Epithelial cell of proximal tubule (primary cell): ENCODE measurements at regions not wholly inside any gene's neighbourhood (a gene's known extent, or its start where the extent isn't known, plus 50 kb on each side); places are given as distances from the start of the nearest gene placed in this dataset.
"Not testable (repeated sequence)": the region's sequence is repeated elsewhere in the genome, so short reads cannot be mapped to it uniquely, and the experiment has no call there.

Experiments used
- DNase-seq: peaks from one replicate; pipeline ENCODE4 v3.0.0-alpha.2; 2011; ENCODE audit warnings: low read depth
- H3K4me3 ChIP-seq: 2 replicates; pipeline ENCODE4 v1.5.1; 2011; ENCODE audit warnings: low read depth, mild to moderate bottlenecking, low read length
- TF ChIP-seq, protein P1 (sequence below): conservative IDR thresholded peaks from 2 replicates; pipeline ENCODE4 v1.5.1; 2012; ENCODE audit warnings: low read depth, mild to moderate bottlenecking, low read length

DNA sequence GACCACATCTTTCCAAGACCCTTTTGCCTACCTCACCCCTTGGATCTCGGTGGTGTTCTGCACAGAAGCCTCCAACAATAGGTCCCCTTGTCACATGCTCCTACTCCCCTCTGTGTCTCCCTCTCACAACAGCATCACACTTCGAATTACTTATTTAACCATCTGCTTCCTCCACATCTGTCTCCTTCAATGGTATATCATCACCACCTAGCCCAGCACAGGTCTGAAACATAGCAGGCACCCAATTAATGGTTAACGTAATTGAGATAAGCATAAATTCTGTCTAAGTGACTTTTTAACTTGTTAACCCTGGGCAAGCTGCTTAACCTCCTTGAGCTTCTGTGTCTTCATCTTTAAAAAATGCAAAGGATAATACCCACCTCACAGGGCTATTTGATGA, 100.3 kb upstream of the BARHL2 start:
- TF ChIP-seq, protein P1, sequence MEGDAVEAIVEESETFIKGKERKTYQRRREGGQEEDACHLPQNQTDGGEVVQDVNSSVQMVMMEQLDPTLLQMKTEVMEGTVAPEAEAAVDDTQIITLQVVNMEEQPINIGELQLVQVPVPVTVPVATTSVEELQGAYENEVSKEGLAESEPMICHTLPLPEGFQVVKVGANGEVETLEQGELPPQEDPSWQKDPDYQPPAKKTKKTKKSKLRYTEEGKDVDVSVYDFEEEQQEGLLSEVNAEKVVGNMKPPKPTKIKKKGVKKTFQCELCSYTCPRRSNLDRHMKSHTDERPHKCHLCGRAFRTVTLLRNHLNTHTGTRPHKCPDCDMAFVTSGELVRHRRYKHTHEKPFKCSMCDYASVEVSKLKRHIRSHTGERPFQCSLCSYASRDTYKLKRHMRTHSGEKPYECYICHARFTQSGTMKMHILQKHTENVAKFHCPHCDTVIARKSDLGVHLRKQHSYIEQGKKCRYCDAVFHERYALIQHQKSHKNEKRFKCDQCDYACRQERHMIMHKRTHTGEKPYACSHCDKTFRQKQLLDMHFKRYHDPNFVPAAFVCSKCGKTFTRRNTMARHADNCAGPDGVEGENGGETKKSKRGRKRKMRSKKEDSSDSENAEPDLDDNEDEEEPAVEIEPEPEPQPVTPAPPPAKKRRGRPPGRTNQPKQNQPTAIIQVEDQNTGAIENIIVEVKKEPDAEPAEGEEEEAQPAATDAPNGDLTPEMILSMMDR: no peak
- H3K4me3 ChIP-seq: no peak overlapping the region
- no peak for DNase-seq

DNA sequence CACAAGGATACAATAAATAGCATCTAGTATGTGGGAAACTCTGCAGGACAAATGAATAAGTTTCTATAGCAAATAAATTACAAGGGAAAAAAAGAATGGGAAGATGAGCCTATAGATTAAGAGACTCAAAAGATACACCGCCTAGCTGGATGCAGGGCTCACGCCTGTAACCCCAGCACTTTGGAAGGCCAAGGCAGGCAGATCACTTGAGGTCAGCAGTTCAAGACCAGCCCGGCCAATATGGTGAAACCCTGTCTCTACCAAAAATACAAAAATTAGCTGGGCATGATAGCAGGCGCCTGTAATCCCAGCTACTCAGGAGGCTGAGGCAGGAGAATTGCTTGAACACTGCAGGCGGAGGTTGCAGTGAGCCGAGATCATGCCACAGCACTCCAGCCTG, 95.1 kb upstream of the BARHL2 start:
- not testable (repeated sequence) for H3K4me3 ChIP-seq, DNase-seq

DNA sequence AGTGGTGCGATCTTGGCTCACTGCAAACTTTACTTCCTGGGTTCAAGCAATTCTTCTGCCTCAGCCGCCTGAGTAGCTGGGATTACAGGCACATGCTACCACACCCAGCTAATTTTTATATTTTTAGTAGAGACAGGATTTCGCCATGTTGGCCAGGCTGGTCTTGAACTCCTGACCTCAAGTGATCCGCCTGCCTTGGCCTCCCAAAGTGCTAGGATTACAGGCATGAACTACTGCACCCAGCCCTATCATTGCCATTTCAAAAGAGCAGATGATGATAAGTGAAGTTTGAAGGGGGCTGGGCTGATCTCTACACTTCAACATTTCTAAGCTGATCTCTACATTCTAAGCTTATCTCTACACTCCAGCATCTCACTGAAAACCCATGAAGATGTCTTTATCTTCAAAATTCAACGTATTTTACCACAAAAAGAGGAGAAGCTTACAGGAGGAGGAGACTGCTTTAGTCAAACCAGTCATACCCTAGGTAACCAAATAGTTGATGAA, 94.4 kb upstream of the BARHL2 start:
- not testable (repeated sequence) for DNase-seq, H3K4me3 ChIP-seq

DNA sequence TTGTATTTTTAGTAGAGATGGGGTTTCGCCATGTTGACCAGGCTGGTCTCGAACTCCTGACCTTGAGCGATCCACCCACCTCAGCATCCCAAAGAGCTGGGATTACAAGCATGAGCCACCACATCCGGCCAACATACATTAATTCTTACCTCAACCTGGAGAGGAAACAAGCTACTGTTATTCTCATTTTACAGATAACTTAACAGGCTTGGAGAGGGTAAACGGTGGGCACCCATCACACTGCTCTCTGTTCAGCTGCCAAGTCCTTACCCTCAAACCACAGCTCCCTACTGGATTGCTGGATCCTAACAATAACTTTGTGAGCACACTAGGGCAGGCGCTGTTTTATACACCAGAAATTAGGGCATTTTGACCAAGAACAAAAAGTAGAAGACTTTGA, 93.6 kb upstream of the BARHL2 start:
- no peak for DNase-seq
- H3K4me3 ChIP-seq: no peak overlapping the region
- TF ChIP-seq, protein P1: no peak

DNA sequence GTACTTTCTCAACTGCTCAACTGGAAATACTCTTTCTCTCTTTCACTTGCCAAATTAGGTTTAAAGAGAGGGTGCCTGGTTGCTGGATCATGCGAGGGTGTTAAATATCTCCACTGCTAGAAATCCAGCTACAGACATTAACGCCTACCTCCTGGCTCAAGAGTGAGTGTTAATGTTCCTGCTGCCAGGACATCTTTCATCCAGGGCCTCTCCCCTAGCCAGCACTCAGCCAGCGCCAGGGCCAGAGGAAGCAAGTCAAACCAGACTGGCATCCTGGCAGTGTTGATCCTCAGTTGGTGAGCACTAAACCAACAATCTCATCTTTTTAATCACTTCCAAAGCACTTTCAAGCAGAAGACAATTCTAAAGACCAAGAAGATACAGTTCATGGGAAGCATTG, 92.9 kb upstream of the BARHL2 start:
- no peak overlapping the region for H3K4me3 ChIP-seq
- TF ChIP-seq, protein P1: no peak
- no peak for DNase-seq

GRCh38 chr1:90809093-90809492, 92.0 kb upstream of the BARHL2 start:
- DNase-seq: no peak
- H3K4me3 ChIP-seq: no peak overlapping the region
- TF ChIP-seq, protein P1: no peak

- TF ChIP-seq, protein P1: no peak
- H3K4me3 ChIP-seq: no peak overlapping the region
- DNase-seq: no peak
These were observed 90.2 kb upstream of the BARHL2 start for GRCh38 chr1:90807329-90807728.

- no peak overlapping the region for H3K4me3 ChIP-seq
- no peak for DNase-seq
- TF ChIP-seq, protein P1: no peak
These were observed 85.5 kb upstream of the BARHL2 start for GRCh38 chr1:90802622-90803021.
